ENCODE measurements at regions not wholly inside any gene's neighbourhood (a gene's known extent, or its start where the extent isn't known, plus 50 kb on each side); places are given as distances from the start of the nearest gene placed in this dataset.
"Not testable (repeated sequence)": the region's sequence is repeated elsewhere in the genome, so short reads cannot be mapped to it uniquely, and the experiment has no call there.

DNA sequence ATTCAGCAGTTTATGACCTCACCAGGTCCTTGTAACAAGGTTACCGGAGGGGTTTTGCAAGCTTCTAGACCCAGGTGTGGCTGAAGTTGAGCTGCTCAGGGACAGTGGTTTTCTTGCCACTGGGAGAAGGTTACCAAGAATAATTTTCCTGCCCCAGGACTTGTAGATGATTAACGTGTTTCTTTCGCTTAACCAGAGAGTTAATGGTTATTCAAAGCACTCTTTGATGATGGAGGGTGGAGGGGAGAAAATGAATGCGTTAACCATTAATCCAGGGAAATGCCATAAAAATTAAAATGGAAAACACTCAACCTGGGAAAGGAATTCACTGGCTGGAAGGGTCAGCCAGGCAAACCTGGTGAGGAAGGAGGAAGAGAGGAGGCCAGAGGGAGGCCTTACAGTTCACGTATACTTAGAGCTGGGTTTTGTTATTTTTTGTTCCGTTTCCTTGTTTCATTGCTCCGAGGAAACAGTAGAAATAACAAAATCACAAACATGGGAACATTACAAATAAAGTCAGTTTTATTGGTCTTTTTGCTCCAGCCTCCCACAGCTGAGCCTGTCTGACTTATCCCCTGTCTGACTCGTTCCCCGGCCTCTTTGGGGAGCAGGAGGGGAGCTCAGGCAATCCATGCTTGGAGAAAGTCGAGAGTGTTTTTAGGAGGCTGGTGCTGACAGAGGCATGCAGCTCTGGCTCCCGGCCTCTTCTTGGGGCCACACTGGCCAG, 207.5 kb upstream of the IRF2BP2 start:
- WGBS (ENCODE audit: insufficient coverage): 100% methylated on average over 1 of the region's 11 CpGs
- H4K20me1 ChIP-seq (ENCODE audit: control insufficient read depth, insufficient read depth, low read length, poor library complexity, severe bottlenecking); H3K4me1 ChIP-seq (ENCODE audit: control insufficient read depth in 2 of 2, insufficient read depth in 2 of 2, low read length in 2 of 2); H3K4me2 ChIP-seq (replicated peaks; ENCODE audit: low read depth, low read length, poor library complexity, severe bottlenecking); ATAC-seq (ENCODE audit: low read depth); DNase-seq; CTCF ChIA-PET; H3K9me3 ChIP-seq (ENCODE audit: control extremely low read depth in 1 of 3, control insufficient read depth in 2 of 3, insufficient read depth in 1 of 3, low read length in 2 of 3); H3K36me3 ChIP-seq (replicated peaks in 1 of 2; ENCODE audit: control extremely low read depth in 1 of 2, control insufficient read depth in 1 of 2, extremely low read depth in 1 of 2, insufficient read depth in 2 of 2, low read length in 1 of 2); H3K27ac ChIP-seq (ENCODE audit: low read length in 2 of 2); intact Hi-C loops (cut with micrococcal nuclease); H3K9me3 Mint-ChIP-seq (ENCODE audit: insufficient read depth); H3K27ac Mint-ChIP-seq; H3K27me3 ChIP-seq (replicated peaks in 1 of 4; ENCODE audit: control extremely low read depth in 1 of 4, control insufficient read depth in 3 of 4, insufficient read depth in 4 of 4, low read length in 3 of 4); POLR2A ChIA-PET; H3K4me3 ChIP-seq (ENCODE audit: control extremely low read depth in 1 of 5, extremely low read depth in 1 of 5, insufficient read depth in 1 of 5, low read depth in 2 of 5, low read length in 4 of 5); H3K9ac ChIP-seq (ENCODE audit: low read length); H3K4me1 Mint-ChIP-seq; H3K27me3 Mint-ChIP-seq; H3K4me3 Mint-ChIP-seq; H3K79me2 ChIP-seq (ENCODE audit: control insufficient read depth, insufficient read depth, low read length); H2AFZ ChIP-seq (ENCODE audit: insufficient read depth, low read depth, low read length, poor library complexity, severe bottlenecking): not testable (repeated sequence)

DNA sequence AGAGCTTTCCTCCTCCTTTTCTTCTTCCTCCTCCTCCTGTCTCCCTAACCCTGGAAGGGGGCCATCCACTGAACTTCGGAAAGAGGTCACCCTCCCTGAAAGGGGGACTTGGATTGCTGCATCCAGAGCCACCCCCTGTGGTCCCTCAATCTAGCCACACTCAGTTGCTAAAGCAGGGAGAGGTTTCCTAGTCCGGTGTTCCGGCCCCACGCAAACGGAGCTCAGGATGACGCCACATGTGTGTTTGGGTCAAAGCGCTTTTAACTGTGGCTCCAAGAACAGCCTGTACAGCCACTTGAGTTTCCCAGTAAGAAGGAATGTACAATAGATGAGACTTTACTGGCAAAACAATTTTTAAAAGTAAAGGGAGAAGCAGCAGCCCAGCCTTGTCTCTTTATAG, 206.9 kb upstream of the IRF2BP2 start:
- ATAC-seq (ENCODE audit: low read depth); H3K4me3 Mint-ChIP-seq; H3K27me3 Mint-ChIP-seq; H4K20me1 ChIP-seq (ENCODE audit: control insufficient read depth, insufficient read depth, low read length, poor library complexity, severe bottlenecking); H3K4me2 ChIP-seq (replicated peaks; ENCODE audit: low read depth, low read length, poor library complexity, severe bottlenecking); H3K4me1 ChIP-seq (ENCODE audit: control insufficient read depth in 2 of 2, insufficient read depth in 2 of 2, low read length in 2 of 2); intact Hi-C loops (cut with micrococcal nuclease); H3K27ac Mint-ChIP-seq; H3K27me3 ChIP-seq (replicated peaks in 1 of 4; ENCODE audit: control extremely low read depth in 1 of 4, control insufficient read depth in 3 of 4, insufficient read depth in 4 of 4, low read length in 3 of 4); H3K79me2 ChIP-seq (ENCODE audit: control insufficient read depth, insufficient read depth, low read length); H3K27ac ChIP-seq (ENCODE audit: low read length in 2 of 2); POLR2A ChIA-PET; H2AFZ ChIP-seq (ENCODE audit: insufficient read depth, low read depth, low read length, poor library complexity, severe bottlenecking); H3K9me3 Mint-ChIP-seq (ENCODE audit: insufficient read depth); CTCF ChIA-PET; H3K4me3 ChIP-seq (ENCODE audit: control extremely low read depth in 1 of 5, extremely low read depth in 1 of 5, insufficient read depth in 1 of 5, low read depth in 2 of 5, low read length in 4 of 5); H3K9ac ChIP-seq (ENCODE audit: low read length); H3K36me3 ChIP-seq (replicated peaks in 1 of 2; ENCODE audit: control extremely low read depth in 1 of 2, control insufficient read depth in 1 of 2, extremely low read depth in 1 of 2, insufficient read depth in 2 of 2, low read length in 1 of 2); DNase-seq; H3K9me3 ChIP-seq (ENCODE audit: control extremely low read depth in 1 of 3, control insufficient read depth in 2 of 3, insufficient read depth in 1 of 3, low read length in 2 of 3); H3K4me1 Mint-ChIP-seq: not testable (repeated sequence)
- WGBS (ENCODE audit: insufficient coverage): no CpG with 5 or more reads among the region's 7 CpGs

DNA sequence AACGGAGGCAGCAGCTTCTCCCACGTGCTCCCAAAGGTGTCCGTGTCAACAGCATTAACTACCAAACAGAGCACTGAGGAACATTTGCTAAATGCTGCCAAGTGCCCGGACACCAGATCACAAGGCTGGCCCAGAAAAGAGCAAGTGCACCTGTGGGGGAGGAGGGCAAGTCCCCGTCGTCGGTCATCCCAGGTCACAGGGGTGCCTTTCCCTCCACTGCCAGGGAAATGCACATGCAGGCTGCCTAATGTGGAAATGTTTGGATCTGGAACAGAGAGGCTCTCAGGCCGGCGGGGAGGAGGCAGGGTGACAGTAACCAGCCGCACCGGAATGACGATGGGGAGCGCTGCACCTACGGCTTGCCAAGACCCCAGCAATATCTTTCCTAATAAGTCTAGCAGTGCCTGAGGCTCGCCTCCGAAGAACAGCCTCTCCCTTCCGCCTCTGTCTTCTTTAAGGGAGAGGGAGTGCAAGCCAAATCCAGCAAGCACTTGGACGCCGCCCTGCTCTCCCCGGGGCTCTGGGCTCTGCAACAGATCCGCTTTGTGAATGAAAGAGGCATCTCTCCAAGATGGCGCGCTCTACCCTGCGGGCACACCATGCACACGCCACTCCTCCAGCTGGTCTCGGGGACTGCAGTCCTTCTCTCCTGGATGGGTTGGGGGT, 206.3 kb upstream of the IRF2BP2 start:
- CTCF ChIA-PET; H4K20me1 ChIP-seq (ENCODE audit: control insufficient read depth, insufficient read depth, low read length, poor library complexity, severe bottlenecking); H3K4me2 ChIP-seq (replicated peaks; ENCODE audit: low read depth, low read length, poor library complexity, severe bottlenecking); POLR2A ChIA-PET; DNase-seq; H3K27me3 ChIP-seq (replicated peaks in 1 of 4; ENCODE audit: control extremely low read depth in 1 of 4, control insufficient read depth in 3 of 4, insufficient read depth in 4 of 4, low read length in 3 of 4); H3K27ac ChIP-seq (ENCODE audit: low read length in 2 of 2); H3K4me1 Mint-ChIP-seq; H3K4me3 ChIP-seq (ENCODE audit: control extremely low read depth in 1 of 5, extremely low read depth in 1 of 5, insufficient read depth in 1 of 5, low read depth in 2 of 5, low read length in 4 of 5); H3K27ac Mint-ChIP-seq; H3K36me3 ChIP-seq (replicated peaks in 1 of 2; ENCODE audit: control extremely low read depth in 1 of 2, control insufficient read depth in 1 of 2, extremely low read depth in 1 of 2, insufficient read depth in 2 of 2, low read length in 1 of 2); intact Hi-C loops (cut with micrococcal nuclease); ATAC-seq (ENCODE audit: low read depth); H3K79me2 ChIP-seq (ENCODE audit: control insufficient read depth, insufficient read depth, low read length); H2AFZ ChIP-seq (ENCODE audit: insufficient read depth, low read depth, low read length, poor library complexity, severe bottlenecking); H3K4me3 Mint-ChIP-seq; H3K9me3 Mint-ChIP-seq (ENCODE audit: insufficient read depth); H3K4me1 ChIP-seq (ENCODE audit: control insufficient read depth in 2 of 2, insufficient read depth in 2 of 2, low read length in 2 of 2); H3K9ac ChIP-seq (ENCODE audit: low read length); H3K9me3 ChIP-seq (ENCODE audit: control extremely low read depth in 1 of 3, control insufficient read depth in 2 of 3, insufficient read depth in 1 of 3, low read length in 2 of 3); H3K27me3 Mint-ChIP-seq: not testable (repeated sequence)
- WGBS (ENCODE audit: insufficient coverage): 60% methylated on average over 2 of the region's 26 CpGs

DNA sequence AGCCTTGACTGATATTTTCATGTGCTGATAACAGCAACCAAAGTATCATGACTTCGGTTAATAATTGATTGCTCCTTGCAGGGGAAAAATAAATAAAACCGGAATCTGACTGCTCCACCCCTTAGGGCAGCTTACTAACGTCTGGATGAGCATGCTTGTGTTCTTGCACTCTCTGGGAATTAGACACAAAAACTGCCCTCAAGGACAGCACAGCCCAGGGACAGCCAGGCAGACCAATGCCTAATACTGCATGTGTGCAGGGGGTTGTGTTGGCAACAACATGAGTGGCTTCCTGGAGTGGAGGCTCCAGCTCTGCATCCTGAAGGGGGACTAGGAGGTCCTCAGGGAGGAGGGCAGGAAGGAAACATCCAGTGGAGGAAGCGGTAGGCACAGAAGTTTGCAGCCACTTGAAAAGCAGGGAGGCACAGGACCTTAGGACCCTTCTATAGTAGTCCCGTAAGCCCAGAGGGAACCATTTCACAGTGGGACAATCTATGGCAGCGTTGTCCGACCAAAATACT, 205.4 kb upstream of the IRF2BP2 start:
- intact Hi-C loops (cut with micrococcal nuclease); H3K4me3 Mint-ChIP-seq; H3K9ac ChIP-seq (ENCODE audit: low read length); H3K27me3 ChIP-seq (replicated peaks in 1 of 4; ENCODE audit: control extremely low read depth in 1 of 4, control insufficient read depth in 3 of 4, insufficient read depth in 4 of 4, low read length in 3 of 4); H3K36me3 ChIP-seq (replicated peaks in 1 of 2; ENCODE audit: control extremely low read depth in 1 of 2, control insufficient read depth in 1 of 2, extremely low read depth in 1 of 2, insufficient read depth in 2 of 2, low read length in 1 of 2); H3K4me3 ChIP-seq (ENCODE audit: control extremely low read depth in 1 of 5, extremely low read depth in 1 of 5, insufficient read depth in 1 of 5, low read depth in 2 of 5, low read length in 4 of 5); H2AFZ ChIP-seq (ENCODE audit: insufficient read depth, low read depth, low read length, poor library complexity, severe bottlenecking); H3K27ac Mint-ChIP-seq; H3K9me3 Mint-ChIP-seq (ENCODE audit: insufficient read depth); DNase-seq; H3K27me3 Mint-ChIP-seq; H3K4me1 Mint-ChIP-seq; H3K4me1 ChIP-seq (ENCODE audit: control insufficient read depth in 2 of 2, insufficient read depth in 2 of 2, low read length in 2 of 2); H3K4me2 ChIP-seq (replicated peaks; ENCODE audit: low read depth, low read length, poor library complexity, severe bottlenecking); H3K27ac ChIP-seq (ENCODE audit: low read length in 2 of 2); ATAC-seq (ENCODE audit: low read depth); POLR2A ChIA-PET; H4K20me1 ChIP-seq (ENCODE audit: control insufficient read depth, insufficient read depth, low read length, poor library complexity, severe bottlenecking); H3K9me3 ChIP-seq (ENCODE audit: control extremely low read depth in 1 of 3, control insufficient read depth in 2 of 3, insufficient read depth in 1 of 3, low read length in 2 of 3); H3K79me2 ChIP-seq (ENCODE audit: control insufficient read depth, insufficient read depth, low read length); CTCF ChIA-PET: not testable (repeated sequence)
- no CpG with 5 or more reads among the region's 7 CpGs for WGBS (ENCODE audit: insufficient coverage)
